Endothelial cell of umbilical vein (primary cell): ENCODE measurements at regions not wholly inside any gene's neighbourhood (a gene's known extent, or its start where the extent isn't known, plus 50 kb on each side); places are given as distances from the start of the nearest gene placed in this dataset.

ENCODE experiments used
- BruUV-seq: library from RNA; stranded (reverse); fragments of 400-500 nt; replicated peaks from 2 replicates; lab custom pipeline; 2021; lab: Mats Ljungman, UMichigan
- CTCF ChIA-PET: fragments of 300-600, 350-600 bp; sonication (Branson Sonifier 250); formaldehyde crosslinking; loops from one replicate; lab custom pipeline; 2021; ENCODE audit warnings: antibody characterized with exemption, inconsistent platforms; lab: Charles Lee
- POLR2A ChIA-PET: fragments of 300-600, 350-600 bp; sonication (Branson Sonifier 250); formaldehyde crosslinking; loops from one replicate; lab custom pipeline; 2021; ENCODE audit warnings: antibody characterized with exemption, inconsistent platforms; lab: Charles Lee
- DNase-seq: peaks from one replicate; pipeline ENCODE4 v3.0.0-alpha.2; 2011; ENCODE audit warnings: low read depth, low spot score
- FAIRE-seq: peaks from 2 replicates; lab custom pipeline; 2011; peaks lifted over from hg19 to GRCh38; lab: Jason Lieb, UNC
- H2AFZ ChIP-seq: 2 replicates; pipeline ENCODE4 v1.6.0; 2012; ENCODE audit warnings: low read depth, low read length, control low read depth, inconsistent platforms
- H3K27ac ChIP-seq: 2 replicates; pipeline ENCODE4 v1.5.1; 2011; ENCODE audit warnings: low read depth, mild to moderate bottlenecking, control low read depth, low read length, moderate library complexity; ENCODE audit not compliant: insufficient read depth
- H3K27me3 ChIP-seq, 2 experiments: 2 replicates each; pipeline versions ENCODE4 v1.6.0 to v1.6.1; 2011; ENCODE audit warnings: low read length in 2 of 2, mixed read lengths in 1 of 2; ENCODE audit not compliant: control insufficient read depth in 2 of 2, insufficient read depth in 2 of 2
- H3K36me3 ChIP-seq, 2 experiments: 2 replicates in 1 of 2; 3 replicates in 1 of 2; pipeline ENCODE4 v1.5.1; 2011; ENCODE audit warnings: low read length in 2 of 2, mild to moderate bottlenecking in 1 of 2, moderate library complexity in 1 of 2; ENCODE audit not compliant: control insufficient read depth in 2 of 2, insufficient read depth in 2 of 2; ENCODE audit errors: extremely low read depth in 1 of 2
- H3K4me1 ChIP-seq: 3 replicates; pipeline ENCODE4 v1.5.1; 2011; ENCODE audit warnings: mild to moderate bottlenecking, low read length; ENCODE audit not compliant: control insufficient read depth, insufficient read depth; ENCODE audit errors: extremely low read depth
- H3K4me2 ChIP-seq: 2 replicates; pipeline ENCODE4 v1.6.1; 2011; ENCODE audit warnings: low read length, control low read depth, mixed read lengths; ENCODE audit not compliant: insufficient read depth
- H3K4me3 ChIP-seq, 3 experiments: fragments of 200-600 bp in 1 of 3; sonication (generic), shearing (Covaris generic) in 1 of 3; replicated peaks in 1 of 3; 2 replicates each; pipeline ENCODE4 v1.5.1; 2011 to 2016; ENCODE audit warnings: control low read depth in 3 of 3, low read length in 3 of 3, mild to moderate bottlenecking in 2 of 3, inconsistent platforms in 1 of 3, low read depth in 1 of 3, moderate library complexity in 1 of 3; ENCODE audit not compliant: insufficient read depth in 1 of 3
- H3K79me2 ChIP-seq: 2 replicates; pipeline ENCODE4 v1.6.0; 2012; ENCODE audit warnings: low read length, inconsistent platforms; ENCODE audit not compliant: control insufficient read depth, insufficient read depth
- H3K9ac ChIP-seq: replicated peaks from 2 replicates; pipeline ENCODE3; 2011; ENCODE audit warnings: low read length, control low read depth; ENCODE audit not compliant: insufficient read depth; ENCODE audit errors: extremely low read depth
- H3K9me1 ChIP-seq: replicated peaks from 3 replicates; pipeline ENCODE4 v1.6.0; 2011; ENCODE audit warnings: mild to moderate bottlenecking, low read length; ENCODE audit not compliant: control insufficient read depth, insufficient read depth; ENCODE audit errors: extremely low read depth
- H3K9me3 ChIP-seq: replicated peaks from 2 replicates; pipeline ENCODE4 v1.5.1; 2012; ENCODE audit warnings: low read length, inconsistent platforms; ENCODE audit not compliant: control insufficient read depth, insufficient read depth
- H4K20me1 ChIP-seq: replicated peaks from 2 replicates; pipeline ENCODE3; 2011; ENCODE audit warnings: mild to moderate bottlenecking, low read length; ENCODE audit not compliant: control insufficient read depth, insufficient read depth; ENCODE audit errors: extremely low read depth
- EZH2 ChIP-seq: IDR thresholded peaks from 2 replicates; pipeline ENCODE4 v1.6.1; 2012; ENCODE audit warnings: borderline replicate concordance, low read depth, mild to moderate bottlenecking, moderate library complexity, low read length, inconsistent platforms; ENCODE audit not compliant: severe bottlenecking
- FOS ChIP-seq: IDR thresholded peaks from 2 replicates; pipeline ENCODE4 v1.6.1; 2011; ENCODE audit warnings: mild to moderate bottlenecking, low read length, moderate library complexity, borderline replicate concordance; ENCODE audit not compliant: insufficient read depth
- GATA2 ChIP-seq: IDR thresholded peaks from 2 replicates; pipeline ENCODE4 v1.7.0; 2011; ENCODE audit warnings: low read depth, mild to moderate bottlenecking, moderate library complexity, mixed read lengths, low read length; ENCODE audit not compliant: insufficient read length, insufficient read depth
- JUN ChIP-seq: IDR thresholded peaks from 2 replicates; pipeline ENCODE4 v1.6.1; 2011; ENCODE audit warnings: borderline replicate concordance, low read depth; ENCODE audit not compliant: insufficient read length, insufficient read depth
- MYC ChIP-seq: IDR thresholded peaks from one replicate; pipeline ENCODE4 v1.6.1; 2011; ENCODE audit warnings: mild to moderate bottlenecking, low read depth, low read length
- POLR2A ChIP-seq: IDR thresholded peaks from 2 replicates; pipeline ENCODE4 v1.6.1; 2012; ENCODE audit warnings: low read depth, mild to moderate bottlenecking, control low read depth, low read length
- POLR2AphosphoS5 ChIP-seq: IDR thresholded peaks from 2 replicates; pipeline ENCODE4 v1.6.1; 2012; ENCODE audit warnings: low read depth, mild to moderate bottlenecking, control low read depth, low read length, moderate library complexity; ENCODE audit not compliant: insufficient read depth
- dilution Hi-C: fragments of 300-500 bp; cut with MboI; formaldehyde crosslinking; loops from one replicate; pipeline ENCODE4 v1.15.0; 2019; ENCODE audit warnings: low sequenced_read_pairs; ENCODE audit not compliant: extremely low pct_ligation_motif_present
- intact Hi-C: fragments of 100-400 bp; cut with micrococcal nuclease; formaldehyde crosslinking; loops from one replicate; pipeline ENCODE4 v1.10.0; 2022
- TF ChIP-seq, protein P1 (sequence below), 2 donors: IDR thresholded peaks; 1 replicate in 1 of 2; 2 replicates in 1 of 2; pipeline ENCODE4 v1.5.1; 2011; ENCODE audit warnings: low read length in 2 of 2, mild to moderate bottlenecking in 2 of 2, moderate library complexity in 2 of 2, control low read depth in 1 of 2, inconsistent platforms in 1 of 2, low read depth in 1 of 2; ENCODE audit not compliant: insufficient read depth in 1 of 2; ENCODE audit errors: extremely low read depth in 1 of 2
- TF ChIP-seq, protein P2 (sequence below): IDR thresholded peaks from 2 replicates; pipeline ENCODE4 v1.6.1; 2011; ENCODE audit not compliant: insufficient read depth, insufficient read length

GRCh38 chr7:47651355-47652317 is 69.7 kb upstream of the TNS3 start:
- BruUV-seq, result no TSS peak
- FAIRE-seq, result peak; percentile 50
- intact Hi-C loops, result loop anchor here (5.0 kb wide), 1 partner anchor 166 kb away; no protein-coding TSS in a partner anchor
- Histone ChIP-seq H2AFZ (no peak overlapping the region), H3K27me3 (no peaks in the 10 kb centered on the region), H4K20me1 (no peaks in the 10 kb centered on the region), H3K9me3 (no peaks in the 10 kb centered on the region), H3K9me1 (no peaks in the 10 kb centered on the region), H3K27ac (no peak overlapping the region), H3K79me2 (no peaks in the 10 kb centered on the region), H3K4me3 (no peak overlapping the region), H3K9ac (no peak overlapping the region), H3K4me2 (no peak overlapping the region), H3K4me1 (peaks cover 9% of the 10 kb centered on the region), H3K36me3 (no peaks in the 10 kb centered on the region)
- ChIA-PET CTCF (interaction anchor here (1.0 kb wide), 1 partner anchor 385 kb away, joined by 3 read pairs; no protein-coding TSS in a partner anchor), POLR2A (interaction anchor here (0.7 kb wide), 1 partner anchor 672 kb away, joined by 5 read pairs; no protein-coding TSS in a partner anchor)
- TF ChIP-seq EZH2 (no peak), FOS (no peak), GATA2 (no peak), MYC (no peak), POLR2A (no peak), JUN (no peak), POLR2AphosphoS5 (no peak)
- TF ChIP-seq, protein P1, sequence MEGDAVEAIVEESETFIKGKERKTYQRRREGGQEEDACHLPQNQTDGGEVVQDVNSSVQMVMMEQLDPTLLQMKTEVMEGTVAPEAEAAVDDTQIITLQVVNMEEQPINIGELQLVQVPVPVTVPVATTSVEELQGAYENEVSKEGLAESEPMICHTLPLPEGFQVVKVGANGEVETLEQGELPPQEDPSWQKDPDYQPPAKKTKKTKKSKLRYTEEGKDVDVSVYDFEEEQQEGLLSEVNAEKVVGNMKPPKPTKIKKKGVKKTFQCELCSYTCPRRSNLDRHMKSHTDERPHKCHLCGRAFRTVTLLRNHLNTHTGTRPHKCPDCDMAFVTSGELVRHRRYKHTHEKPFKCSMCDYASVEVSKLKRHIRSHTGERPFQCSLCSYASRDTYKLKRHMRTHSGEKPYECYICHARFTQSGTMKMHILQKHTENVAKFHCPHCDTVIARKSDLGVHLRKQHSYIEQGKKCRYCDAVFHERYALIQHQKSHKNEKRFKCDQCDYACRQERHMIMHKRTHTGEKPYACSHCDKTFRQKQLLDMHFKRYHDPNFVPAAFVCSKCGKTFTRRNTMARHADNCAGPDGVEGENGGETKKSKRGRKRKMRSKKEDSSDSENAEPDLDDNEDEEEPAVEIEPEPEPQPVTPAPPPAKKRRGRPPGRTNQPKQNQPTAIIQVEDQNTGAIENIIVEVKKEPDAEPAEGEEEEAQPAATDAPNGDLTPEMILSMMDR (IDR thresholded peaks at IDR 0.05; ENCODE audit: extremely low read depth in 1 of 2, insufficient read depth in 1 of 2, low read depth in 1 of 2, low read length in 2 of 2), result no peak
- TF ChIP-seq, protein P2, sequence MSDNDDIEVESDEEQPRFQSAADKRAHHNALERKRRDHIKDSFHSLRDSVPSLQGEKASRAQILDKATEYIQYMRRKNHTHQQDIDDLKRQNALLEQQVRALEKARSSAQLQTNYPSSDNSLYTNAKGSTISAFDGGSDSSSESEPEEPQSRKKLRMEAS, result no peak
- dilution Hi-C loops, result no loop called here
- DNase-seq, result peak; percentile 51
